ENCODE measurements at regions not wholly inside any gene's neighbourhood (a gene's known extent, or its start where the extent isn't known, plus 50 kb on each side); places are given as distances from the start of the nearest gene placed in this dataset.

DNA sequence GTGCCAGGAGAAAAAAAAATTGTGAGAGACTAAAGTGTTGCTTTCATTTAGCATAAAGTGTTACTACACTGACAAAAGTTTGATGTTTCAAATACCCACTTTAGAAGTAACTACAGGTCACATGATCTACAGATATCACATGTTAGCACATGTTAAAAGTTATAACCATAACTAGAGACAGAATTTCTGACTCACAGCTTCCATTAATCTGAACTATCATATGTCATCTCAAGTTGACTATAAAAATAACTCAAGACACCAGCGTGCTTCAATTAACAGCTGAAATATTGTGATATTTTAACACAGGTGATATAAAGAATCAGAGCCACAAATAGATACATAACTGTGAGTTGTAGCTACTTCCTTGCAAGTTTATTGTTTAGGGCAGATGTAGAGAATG lies 591.5 kb upstream of the PITX2 start:
- TF ChIP-seq POLR2AphosphoS5 (IDR thresholded peaks at IDR 0.05; ENCODE audit: low read depth, low read length), result no peak
- TF ChIP-seq POLR2A (IDR thresholded peaks at IDR 0.05; ENCODE audit: low read depth, low read length), result no peak
- TF ChIP-seq TAF1 (IDR thresholded peaks at IDR 0.05; ENCODE audit: low read depth, low read length), result no peak
- no peak for TF ChIP-seq SPI1 (IDR thresholded peaks at IDR 0.05; ENCODE audit: low read depth, low read length)
